Non-pigmented ciliary epithelial cell (primary cell): ENCODE measurements at regions not wholly inside any gene's neighbourhood (a gene's known extent, or its start where the extent isn't known, plus 50 kb on each side); places are given as distances from the start of the nearest gene placed in this dataset.

ENCODE experiments used
- DNase-seq: peaks from one replicate; pipeline ENCODE4 v3.0.0-alpha.2; 2010; ENCODE audit warnings: low read depth

GRCh38 chr4:126843492-126844067 lies 789.2 kb upstream of the INTU start:
- DNase-seq = no peak

- DNase-seq = peak; percentile 93
Measured at GRCh38 chr4:126850286-126850685, 782.5 kb upstream of the INTU start.

GRCh38 chr4:126851391-126851790 lies 781.4 kb upstream of the INTU start:
- DNase-seq = no peak

GRCh38 chr4:126853715-126854114 lies 779.0 kb upstream of the INTU start:
- no peak for DNase-seq

GRCh38 chr4:126856906-126857305 lies 775.9 kb upstream of the INTU start:
- no peak for DNase-seq

GRCh38 chr4:126859314-126859713 lies 773.4 kb upstream of the INTU start:
- no peak for DNase-seq

- no peak for DNase-seq
Measured at GRCh38 chr4:126859872-126860271, 772.9 kb upstream of the INTU start.

- DNase-seq = no peak
Measured at GRCh38 chr4:126860308-126860707, 772.4 kb upstream of the INTU start.

GRCh38 chr4:126869967-126870366 lies 762.8 kb upstream of the INTU start:
- DNase-seq = no peak

GRCh38 chr4:126871810-126872209 lies 760.9 kb upstream of the INTU start:
- DNase-seq = no peak

- DNase-seq = no peak
Measured at GRCh38 chr4:126874533-126874932, 758.2 kb upstream of the INTU start.

GRCh38 chr4:126888968-126889367 lies 743.8 kb upstream of the INTU start:
- DNase-seq = no peak

GRCh38 chr4:126890383-126890782 lies 742.4 kb upstream of the INTU start:
- no peak for DNase-seq

- no peak for DNase-seq
Measured at GRCh38 chr4:126890994-126891393, 741.8 kb upstream of the INTU start.

- no peak for DNase-seq
Measured at GRCh38 chr4:126894963-126895362, 737.8 kb upstream of the INTU start.

- DNase-seq = no peak
Measured at GRCh38 chr4:126895988-126896570, 736.7 kb upstream of the INTU start.

GRCh38 chr4:126897038-126897437 lies 735.7 kb upstream of the INTU start:
- DNase-seq = no peak

GRCh38 chr4:126898815-126899214 lies 733.9 kb upstream of the INTU start:
- DNase-seq = no peak

GRCh38 chr4:126899331-126899801 lies 733.4 kb upstream of the INTU start:
- DNase-seq = peak; percentile 86

- DNase-seq = no peak
Measured at GRCh38 chr4:126906466-126906865, 726.3 kb upstream of the INTU start.

- no peak for DNase-seq
Measured at GRCh38 chr4:126907389-126907788, 725.4 kb upstream of the INTU start.

- no peak for DNase-seq
Measured at GRCh38 chr4:126916049-126916625, 716.6 kb upstream of the INTU start.

GRCh38 chr4:126916626-126917140 lies 716.1 kb upstream of the INTU start:
- no peak for DNase-seq
